Activated B cell treated with CpG ODN at 0.5 μM for 24 hours (primary cell): ENCODE measurements at regions not wholly inside any gene's neighbourhood (a gene's known extent, or its start where the extent isn't known, plus 50 kb on each side); places are given as distances from the start of the nearest gene placed in this dataset.

ENCODE experiments used
- ATAC-seq: fragments of 200-7000 bp; cut with Tn5 transposase; one replicate; pipeline ENCODE4 v1.10.0; 2021; ENCODE audit warnings: low read depth, mild to moderate bottlenecking, moderate library complexity
- CTCF ChIA-PET: fragments of 350-600 bp; sonication (Branson Sonifier 250); formaldehyde crosslinking; loops from one replicate; lab custom pipeline; 2021; ENCODE audit warnings: antibody characterized with exemption; lab: Charles Lee
- POLR2A ChIA-PET: fragments of 350-600 bp; sonication (Branson Sonifier 250); formaldehyde crosslinking; loops from one replicate; lab custom pipeline; 2021; ENCODE audit warnings: antibody characterized with exemption; lab: Charles Lee
- DNase-seq: peaks from one replicate; pipeline ENCODE4 v3.0.0; 2022
- H3K27ac Mint-ChIP-seq: one replicate; pipeline ENCODE4 v1.8.0; 2020; ENCODE audit warnings: mixed read lengths
- H3K27me3 Mint-ChIP-seq: one replicate; pipeline ENCODE4 v1.8.0; 2021; ENCODE audit warnings: mixed read lengths
- H3K36me3 Mint-ChIP-seq: one replicate; pipeline ENCODE4 v1.8.0; 2021; ENCODE audit warnings: low read depth, mixed read lengths
- H3K4me1 Mint-ChIP-seq: one replicate; pipeline ENCODE4 v1.8.0; 2021; ENCODE audit warnings: mixed read lengths
- H3K4me3 Mint-ChIP-seq: one replicate; pipeline ENCODE4 v1.8.0; 2020; ENCODE audit warnings: mild to moderate bottlenecking, mixed read lengths
- H3K9me3 Mint-ChIP-seq: one replicate; pipeline ENCODE4 v1.8.0; 2020; ENCODE audit warnings: mixed read lengths
- CTCF ChIP-seq: fragments of 200-600 bp; IDR thresholded peaks from one replicate; pipeline ENCODE4 v1.8.0; 2022; ENCODE audit warnings: antibody characterized with exemption, mild to moderate bottlenecking
- intact Hi-C: fragments of 100-400 bp; cut with micrococcal nuclease; formaldehyde crosslinking; loops from one replicate; pipeline ENCODE4 v1.15.1; 2024

GRCh38 chr7:46229409-46229808 lies 308.3 kb upstream of the IGFBP3 start:
- Mint-ChIP-seq H3K4me3 (no peak overlapping the region), H3K36me3 (no peaks in the 10 kb centered on the region), H3K27me3 (no peaks in the 10 kb centered on the region), H3K9me3 (no peaks in the 10 kb centered on the region), H3K27ac (no peak overlapping the region), H3K4me1 (no peaks in the 10 kb centered on the region)
- intact Hi-C loops: no loop called here
- DNase-seq (no peak), ATAC-seq (no peak)
- POLR2A ChIA-PET: no interaction called here
- CTCF ChIA-PET: no interaction called here
- TF ChIP-seq CTCF: no peak

GRCh38 chr7:46226860-46227259 lies 305.8 kb upstream of the IGFBP3 start:
- no peak for TF ChIP-seq CTCF
- ChIA-PET POLR2A (no interaction called here), CTCF (no interaction called here)
- DNase-seq: no peak
- Mint-ChIP-seq H3K9me3 (peaks cover 2% of the 10 kb centered on the region), H3K4me3 (no peak overlapping the region), H3K4me1 (no peaks in the 10 kb centered on the region), H3K27me3 (no peaks in the 10 kb centered on the region), H3K27ac (no peak overlapping the region), H3K36me3 (no peaks in the 10 kb centered on the region)
- intact Hi-C loops: no loop called here
- ATAC-seq: no peak

- ChIA-PET POLR2A (no interaction called here), CTCF (no interaction called here)
- no peak overlapping the region for H3K27ac Mint-ChIP-seq
- ATAC-seq (no peak), DNase-seq (no peak)
- intact Hi-C loops: no loop called here
- peaks cover 2% of the 10 kb centered on the region for H3K9me3 Mint-ChIP-seq
- no peaks in the 10 kb centered on the region for H3K27me3 Mint-ChIP-seq
- no peaks in the 10 kb centered on the region for H3K36me3 Mint-ChIP-seq
- TF ChIP-seq CTCF: no peak
- H3K4me3 Mint-ChIP-seq: no peak overlapping the region
- H3K4me1 Mint-ChIP-seq: no peaks in the 10 kb centered on the region
Measured at GRCh38 chr7:46224363-46224762, 303.3 kb upstream of the IGFBP3 start.

GRCh38 chr7:46220066-46220630 lies 299.1 kb upstream of the IGFBP3 start:
- H3K4me3 Mint-ChIP-seq: no peak overlapping the region
- intact Hi-C loops: no loop called here
- no peaks in the 10 kb centered on the region for H3K36me3 Mint-ChIP-seq
- ChIA-PET POLR2A (no interaction called here), CTCF (no interaction called here)
- H3K27me3 Mint-ChIP-seq: no peaks in the 10 kb centered on the region
- H3K27ac Mint-ChIP-seq: no peak overlapping the region
- TF ChIP-seq CTCF: no peak
- no peaks in the 10 kb centered on the region for H3K4me1 Mint-ChIP-seq
- ATAC-seq (no peak), DNase-seq (no peak)
- H3K9me3 Mint-ChIP-seq: peaks cover 2% of the 10 kb centered on the region

- DNase-seq (no peak), ATAC-seq (no peak)
- intact Hi-C loops: no loop called here
- no peaks in the 10 kb centered on the region for H3K27me3 Mint-ChIP-seq
- no peak overlapping the region for H3K27ac Mint-ChIP-seq
- no peaks in the 10 kb centered on the region for H3K4me1 Mint-ChIP-seq
- TF ChIP-seq CTCF: no peak
- POLR2A ChIA-PET: no interaction called here
- peaks cover 2% of the 10 kb centered on the region for H3K9me3 Mint-ChIP-seq
- H3K36me3 Mint-ChIP-seq: no peaks in the 10 kb centered on the region
- no peak overlapping the region for H3K4me3 Mint-ChIP-seq
- CTCF ChIA-PET: no interaction called here
Measured at GRCh38 chr7:46218461-46219200, 297.6 kb upstream of the IGFBP3 start.
